Caki2 (cell line): ENCODE measurements at regions not wholly inside any gene's neighbourhood (a gene's known extent, or its start where the extent isn't known, plus 50 kb on each side); places are given as distances from the start of the nearest gene placed in this dataset.
"Not testable (repeated sequence)": the region's sequence is repeated elsewhere in the genome, so short reads cannot be mapped to it uniquely, and the experiment has no call there.

Experiments
- DNase-seq: peaks from one replicate; pipeline ENCODE4 v3.0.0-alpha.2; 2015; ENCODE audit warnings: low read depth
- in situ Hi-C: cut with HindIII; loops from 2 replicates; pipeline ENCODE4 v1.10.0; 2016; ENCODE audit warnings: low sequenced_read_pairs, low pct_unique_long_range_greater_than_20kb, mixed read lengths

DNA sequence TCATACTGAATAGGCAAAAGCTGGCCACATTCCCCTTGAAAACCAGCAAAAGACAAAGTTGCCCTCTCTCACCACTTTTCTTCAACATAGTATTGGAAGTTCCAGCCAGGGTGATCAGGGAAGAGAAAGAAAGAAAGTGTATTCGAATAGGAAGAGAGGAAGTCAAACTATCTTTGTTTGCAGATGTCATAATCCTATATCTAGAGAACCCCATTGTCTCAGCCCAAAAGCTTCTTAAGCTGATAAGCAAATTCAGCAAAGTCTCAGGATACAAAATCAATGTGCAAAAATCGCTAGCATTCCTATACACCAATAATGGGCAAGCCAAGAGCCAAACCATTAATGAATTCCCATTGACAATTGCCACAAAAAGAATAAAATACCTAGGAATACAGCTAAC, 95.0 kb downstream of the CAPZA3 start:
- in situ Hi-C loops, result not testable (repeated sequence)

DNA sequence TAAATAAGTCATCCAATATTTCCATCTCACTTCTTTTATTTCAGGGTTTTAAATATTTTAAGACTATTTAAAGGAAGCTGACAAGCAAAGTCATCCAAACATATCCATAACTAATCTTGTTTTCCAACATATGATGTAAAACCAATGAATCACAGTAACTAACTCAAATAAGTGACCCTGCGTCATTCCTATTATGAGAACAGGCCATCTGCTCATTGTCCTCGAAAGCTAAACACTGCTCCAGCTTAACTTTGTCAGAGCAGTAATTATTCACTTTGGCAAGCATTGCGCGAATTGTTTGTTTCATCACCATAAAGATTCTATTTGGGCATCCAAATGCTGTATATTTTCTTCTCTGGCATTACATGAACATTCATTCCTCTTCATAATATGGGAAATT, 99.1 kb downstream of the CAPZA3 start:
- in situ Hi-C loops, result no loop called here
- no peak for DNase-seq

More for the DNA sequence above, 95.0 kb downstream of the CAPZA3 start:
- not testable (repeated sequence) for DNase-seq

DNA sequence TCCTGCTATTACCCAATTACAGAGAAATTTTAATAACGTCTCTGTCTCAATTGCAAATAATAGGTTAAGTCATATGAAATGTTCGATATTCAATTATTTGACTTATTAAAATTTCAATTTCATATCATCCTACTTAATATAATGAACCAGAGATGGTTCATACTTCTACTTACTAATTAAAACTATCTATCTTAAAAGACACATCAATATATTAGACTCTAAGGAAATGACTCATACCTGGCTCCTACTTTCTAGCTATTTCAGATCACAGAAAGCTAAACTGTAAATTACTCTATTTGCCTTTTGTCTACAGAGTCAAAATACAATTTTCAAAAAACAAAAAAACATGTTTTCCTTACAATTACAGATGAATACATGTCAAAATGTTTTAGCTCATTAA, 99.6 kb downstream of the CAPZA3 start:
- no peak for DNase-seq
- in situ Hi-C loops, result no loop called here

DNA sequence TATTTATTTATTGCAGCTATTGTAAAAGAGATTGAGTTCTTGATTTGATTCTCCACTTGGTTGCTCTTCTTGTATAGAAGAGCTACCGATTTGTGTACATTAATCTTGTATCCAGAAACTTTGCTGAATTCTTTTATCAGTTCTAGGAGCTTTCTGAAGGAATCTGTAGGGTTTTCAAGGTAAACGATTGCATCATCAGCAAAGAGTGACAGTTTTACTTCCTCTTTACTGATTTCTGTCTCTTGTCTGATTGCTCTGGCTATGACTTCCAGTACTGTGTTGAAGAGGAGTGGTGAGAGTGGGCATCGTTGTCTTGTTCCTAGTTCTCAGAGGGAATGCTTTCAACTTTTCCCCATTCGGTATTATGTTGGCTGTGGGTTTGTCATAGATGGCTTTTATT, 103.1 kb downstream of the CAPZA3 start:
- DNase-seq, in situ Hi-C loops: not testable (repeated sequence)

DNA sequence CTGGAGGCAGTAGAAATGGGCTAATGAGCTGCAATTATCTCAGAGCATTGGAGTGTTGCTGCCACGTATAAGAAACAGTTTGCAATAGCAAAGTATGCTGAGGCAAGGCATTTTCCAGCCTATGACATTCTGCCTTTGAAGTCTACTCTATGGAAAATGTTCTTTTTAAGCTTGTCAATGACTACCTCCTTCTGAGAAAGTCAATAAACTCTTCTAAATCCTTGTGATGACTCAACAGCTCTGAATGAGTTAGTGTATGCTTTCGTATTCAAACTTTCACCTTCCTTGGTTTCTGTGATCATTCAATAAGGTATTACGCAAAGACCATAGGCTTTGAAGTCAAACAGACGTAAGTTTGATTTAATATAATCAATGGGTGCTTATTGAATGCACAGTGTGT, 111.2 kb downstream of the CAPZA3 start:
- in situ Hi-C loops, result no loop called here
- DNase-seq, result no peak

DNA sequence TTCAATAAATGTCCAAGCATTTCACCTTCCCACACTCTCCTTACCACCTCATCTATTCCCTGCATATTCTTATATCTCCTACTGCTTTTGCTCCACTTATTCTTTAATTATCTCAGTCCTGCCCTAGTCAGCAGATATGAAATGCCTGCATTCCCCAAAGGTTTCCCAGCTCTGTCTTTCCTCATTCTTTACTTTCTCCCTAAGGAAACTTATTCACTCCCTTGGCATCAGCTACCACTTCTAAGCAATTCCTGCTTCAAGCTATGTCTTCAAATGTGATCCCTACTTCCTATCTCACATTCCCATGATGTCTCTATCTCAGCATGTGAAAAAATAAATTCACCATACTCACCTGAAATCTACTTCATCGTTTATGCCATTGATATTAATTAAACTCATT, 111.8 kb downstream of the CAPZA3 start:
- DNase-seq, result no peak
- in situ Hi-C loops, result no loop called here

DNA sequence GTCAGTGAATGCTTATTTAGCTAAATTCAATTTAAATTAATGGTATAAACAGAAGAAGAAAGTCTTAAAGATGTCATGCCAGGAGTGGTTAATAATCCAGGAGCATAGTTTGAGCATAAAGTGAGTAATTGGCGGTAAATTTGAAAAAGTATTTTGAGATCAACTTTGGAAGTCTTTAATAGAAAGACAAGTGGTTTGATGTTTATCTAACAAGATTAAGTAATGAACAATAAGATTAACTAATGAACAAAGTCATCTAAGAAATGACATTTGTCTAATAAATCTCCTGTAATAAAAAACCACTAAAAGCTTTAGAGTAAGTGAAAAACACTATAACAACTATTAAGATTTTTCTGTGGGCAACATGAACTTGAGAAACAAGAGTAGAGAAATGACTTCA, 112.8 kb downstream of the CAPZA3 start:
- in situ Hi-C loops, result no loop called here
- DNase-seq, result no peak

DNA sequence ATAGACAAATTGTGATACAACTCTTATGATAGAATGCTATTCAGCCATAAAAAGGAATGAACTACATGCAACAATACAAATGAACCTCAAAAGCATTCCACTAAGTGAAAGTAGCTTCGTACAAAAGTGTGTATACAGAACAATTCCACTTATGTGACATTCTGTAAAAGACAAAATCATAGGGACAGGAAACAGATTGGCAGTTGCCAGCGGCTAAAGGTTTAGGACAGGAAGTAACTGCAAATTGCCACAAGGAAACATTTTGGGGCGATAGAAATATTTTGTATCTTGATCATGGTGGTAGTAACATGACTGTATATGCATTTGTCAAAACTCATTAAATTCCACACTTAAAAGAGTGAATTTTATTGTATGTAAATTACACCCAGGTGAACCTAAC, 113.4 kb downstream of the CAPZA3 start:
- in situ Hi-C loops, result no loop called here
- DNase-seq, result no peak

DNA sequence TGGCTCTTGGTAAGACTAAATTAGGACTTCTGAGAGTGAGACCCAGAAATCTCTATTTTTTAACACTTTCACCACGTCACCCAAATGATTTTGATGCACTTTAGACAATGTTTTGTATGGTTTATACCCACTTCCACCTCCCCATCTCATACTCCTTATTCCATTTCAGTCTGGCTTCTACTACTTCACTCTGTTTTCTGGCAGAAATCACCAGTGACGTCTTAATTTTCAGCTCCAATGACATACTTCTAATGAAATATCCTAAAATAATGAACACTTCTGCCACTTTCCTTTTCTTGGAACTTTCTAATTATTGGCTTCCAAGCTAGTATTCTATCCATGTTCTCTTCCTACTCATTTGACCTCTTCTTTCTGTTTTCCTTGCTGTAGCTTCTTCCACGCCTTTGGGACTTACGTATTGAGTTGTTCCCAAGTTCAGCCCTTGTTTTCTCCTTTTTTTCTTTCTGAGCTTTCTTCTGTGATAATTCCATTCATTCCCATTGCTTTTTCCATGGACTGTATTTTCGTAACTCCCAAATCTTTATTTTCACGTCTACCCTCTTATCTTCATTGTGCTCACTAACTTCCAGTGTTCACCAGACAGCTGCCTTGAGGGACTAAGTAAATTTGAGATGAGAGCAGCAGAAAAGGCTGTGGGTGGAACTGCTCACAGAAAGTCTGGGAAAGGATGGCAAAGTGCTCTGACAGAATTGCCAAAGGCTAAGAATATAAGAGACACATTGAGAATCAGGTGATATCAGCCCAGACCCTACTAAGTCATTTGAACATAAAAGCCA, 115.8 kb downstream of the CAPZA3 start:
- in situ Hi-C loops, result no loop called here
- DNase-seq, result no peak

DNA sequence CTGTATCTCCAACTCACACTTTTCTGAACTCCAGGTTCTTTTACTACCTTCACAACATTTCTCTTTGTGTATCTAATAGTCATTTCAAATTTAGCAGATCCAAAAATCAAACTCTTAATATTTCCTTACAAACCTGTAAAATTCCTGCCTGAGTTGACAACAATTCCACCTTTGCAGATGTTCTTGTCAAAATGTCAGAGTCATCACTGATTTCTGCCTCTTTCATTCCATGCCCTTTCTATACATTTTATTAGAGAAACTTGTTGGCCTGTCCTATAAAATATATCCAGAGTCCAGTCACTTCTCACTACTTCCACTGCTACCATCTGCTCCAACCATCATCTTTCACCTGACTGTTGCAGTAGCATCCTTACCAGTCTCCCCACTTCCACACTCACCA, 119.7 kb downstream of the CAPZA3 start:
- in situ Hi-C loops, result no loop called here
- no peak for DNase-seq

DNA sequence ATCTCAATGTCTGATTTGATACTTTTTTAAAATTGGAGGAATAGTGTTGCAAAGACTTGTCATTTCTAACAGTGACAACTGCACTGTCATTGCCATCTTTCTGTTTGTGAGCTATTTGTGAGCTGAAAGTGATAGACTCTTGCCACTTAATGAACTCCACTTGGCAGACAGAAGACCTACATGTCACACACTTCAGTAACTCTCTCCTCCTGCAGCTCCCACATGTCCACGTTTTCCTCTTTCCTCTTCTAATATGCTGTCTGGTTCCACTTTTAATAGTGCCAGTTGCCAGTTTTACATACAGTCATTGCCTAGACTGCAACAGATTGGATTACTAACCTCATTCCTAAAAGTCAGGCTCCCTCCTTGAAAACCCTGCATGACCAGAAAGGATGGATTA, 121.5 kb downstream of the CAPZA3 start:
- DNase-seq, result no peak
- in situ Hi-C loops, result no loop called here

DNA sequence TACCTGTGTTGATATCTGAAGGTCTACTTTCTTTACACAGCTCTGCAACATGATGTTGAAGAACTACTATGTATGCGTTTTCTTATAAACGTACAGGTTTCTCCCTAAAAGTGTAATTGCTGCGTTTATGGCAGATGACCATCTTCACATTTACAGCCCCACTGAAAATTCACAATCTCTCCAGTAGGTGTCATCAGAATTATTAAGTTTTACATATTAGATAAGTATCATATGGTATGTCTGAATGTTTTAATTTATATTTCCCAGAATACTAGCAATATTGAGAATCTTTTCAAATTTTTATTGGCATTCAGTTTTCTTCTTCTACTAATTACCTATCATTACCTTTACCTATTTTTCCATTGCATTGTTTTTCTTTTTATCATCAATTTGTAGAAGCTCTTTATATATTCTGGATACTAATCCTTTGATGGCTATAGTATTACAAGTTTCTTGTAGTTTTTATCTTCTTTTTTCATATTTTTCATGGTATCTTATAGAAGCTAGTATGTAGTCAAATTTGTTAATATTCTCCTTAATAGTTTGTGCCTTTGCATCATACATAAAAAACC, 123.5 kb downstream of the CAPZA3 start:
- peak; percentile 9 for DNase-seq

DNA sequence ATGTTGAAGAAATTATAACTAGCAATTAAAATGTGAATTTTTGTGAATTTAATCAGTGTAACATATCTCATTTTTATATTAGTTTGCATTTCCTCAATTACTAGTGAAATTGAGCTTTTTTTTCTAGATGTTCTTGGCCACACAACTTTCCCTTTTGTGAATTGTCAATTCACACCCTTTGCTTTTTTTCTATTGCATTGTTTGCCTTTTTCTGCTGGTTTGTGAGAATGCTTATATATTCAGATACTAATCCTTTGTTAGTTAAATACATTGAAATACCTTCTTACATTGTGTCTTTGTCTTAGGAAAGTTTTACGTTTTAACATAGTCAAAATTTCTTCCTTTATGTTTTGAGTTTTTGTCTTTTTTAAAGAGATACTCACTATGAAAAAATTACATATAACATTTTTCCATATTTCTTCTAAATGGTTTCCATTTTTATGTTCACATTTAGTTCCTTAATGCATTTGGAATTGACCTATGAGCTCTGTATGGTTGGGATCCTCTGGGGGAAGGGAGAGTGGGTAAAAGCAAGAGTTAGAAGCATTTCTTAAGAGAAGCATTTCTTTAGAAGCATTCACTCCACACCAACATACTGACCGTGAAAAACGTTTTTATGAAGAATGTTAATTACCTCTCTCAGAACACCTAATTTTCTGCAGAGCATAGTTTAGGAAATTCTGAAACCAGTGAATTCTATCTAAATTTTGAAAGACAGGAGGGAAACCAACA, 126.0 kb downstream of the CAPZA3 start:
- DNase-seq, result no peak
- in situ Hi-C loops, result no loop called here

More for the DNA sequence above, 123.5 kb downstream of the CAPZA3 start:
- in situ Hi-C loops, result no loop called here

DNA sequence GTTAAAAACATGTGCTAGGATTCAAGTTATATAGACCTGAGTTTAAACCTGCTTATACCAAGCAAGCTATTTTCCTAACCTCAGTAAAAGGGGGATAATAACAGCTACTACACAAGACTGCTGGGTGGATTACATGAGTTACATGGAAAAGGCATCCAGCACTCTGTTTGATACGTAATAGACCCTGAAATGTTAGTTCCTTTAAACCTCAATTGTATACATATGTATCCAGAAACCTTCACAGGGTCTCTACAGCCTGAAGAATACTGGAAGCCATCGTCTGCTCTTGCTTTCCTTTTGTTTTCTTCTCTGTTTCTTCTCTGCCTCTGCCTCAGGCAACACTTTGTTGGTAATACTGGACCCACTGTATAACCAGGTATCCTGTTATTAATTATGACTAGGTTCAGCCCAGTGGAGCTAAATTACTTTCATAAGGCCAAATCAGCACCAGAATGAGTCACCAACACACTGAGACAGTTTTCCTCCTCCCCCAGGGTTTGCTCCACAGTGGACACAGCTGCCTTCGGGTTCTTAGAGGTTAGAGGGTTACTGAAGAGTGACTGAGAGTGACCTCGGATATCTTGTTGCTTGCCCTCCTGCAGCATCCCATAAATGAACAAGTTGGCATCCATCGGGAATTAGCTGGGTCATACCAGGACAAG, 127.1 kb downstream of the CAPZA3 start:
- DNase-seq, result peak; percentile 38
- in situ Hi-C loops, result no loop called here

DNA sequence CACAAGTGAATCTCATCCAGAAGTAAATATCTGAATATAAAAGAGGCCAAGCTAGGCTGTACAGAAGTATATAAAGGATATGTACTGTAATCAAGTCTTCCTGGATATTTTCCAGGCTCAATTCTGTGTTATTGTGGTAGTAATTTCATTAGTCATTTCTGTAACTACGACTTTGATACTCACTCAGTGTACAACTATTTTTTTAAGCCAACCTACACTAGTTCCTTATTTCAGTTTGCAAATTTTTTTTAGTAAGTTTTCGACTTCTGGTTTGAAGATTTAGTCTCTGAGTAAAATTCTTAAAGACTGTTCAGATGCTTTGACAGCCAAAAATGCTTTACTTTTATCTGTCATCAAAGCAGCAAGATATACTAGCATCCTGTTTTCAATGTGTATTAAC, 130.8 kb downstream of the CAPZA3 start:
- in situ Hi-C loops, result no loop called here

DNA sequence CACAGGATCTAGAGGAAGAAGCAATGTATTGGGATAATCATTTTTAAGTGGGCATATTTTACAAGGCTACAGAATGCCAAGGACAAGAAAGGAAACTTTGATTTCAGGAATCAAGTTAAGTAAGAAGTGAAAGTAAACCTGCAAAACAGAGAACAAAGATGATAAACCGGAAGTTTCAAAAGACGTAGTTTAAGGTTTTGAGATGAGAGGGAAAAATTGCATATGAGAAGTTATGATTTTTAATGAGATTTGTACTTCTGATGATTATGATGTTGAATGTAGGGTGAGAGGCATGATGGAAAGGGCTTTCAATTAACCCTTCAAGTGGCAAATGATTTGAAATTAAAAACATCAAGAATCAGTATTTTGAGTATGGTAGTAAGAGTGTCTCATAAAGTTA, 134.9 kb downstream of the CAPZA3 start:
- DNase-seq, result no peak
- in situ Hi-C loops, result no loop called here

More for the DNA sequence above, 130.8 kb downstream of the CAPZA3 start:
- DNase-seq, result no peak

DNA sequence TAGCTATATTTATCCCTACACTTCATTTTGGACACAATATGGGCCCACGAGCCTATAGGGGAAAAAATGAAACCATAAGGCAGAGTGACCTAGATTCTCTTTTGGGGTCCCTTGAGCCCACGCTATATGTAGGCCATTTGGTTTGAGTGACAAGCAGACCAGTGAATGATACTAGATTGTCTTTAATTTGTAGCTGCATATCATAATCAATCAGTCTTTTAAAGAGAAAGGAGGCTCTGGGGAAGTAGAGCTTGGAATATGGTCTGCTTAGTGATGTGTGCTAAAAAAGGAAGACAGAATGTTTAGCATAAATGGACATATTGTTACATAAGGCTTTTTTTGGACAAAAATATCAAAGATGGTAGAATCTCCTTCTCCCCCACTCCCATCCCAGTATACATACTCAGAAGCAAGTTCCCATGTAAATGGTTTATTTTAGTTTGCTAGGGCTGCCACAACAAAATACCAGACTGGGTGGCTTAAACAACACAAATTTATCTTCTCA, 140.8 kb downstream of the CAPZA3 start:
- no peak for DNase-seq
- in situ Hi-C loops, result no loop called here

DNA sequence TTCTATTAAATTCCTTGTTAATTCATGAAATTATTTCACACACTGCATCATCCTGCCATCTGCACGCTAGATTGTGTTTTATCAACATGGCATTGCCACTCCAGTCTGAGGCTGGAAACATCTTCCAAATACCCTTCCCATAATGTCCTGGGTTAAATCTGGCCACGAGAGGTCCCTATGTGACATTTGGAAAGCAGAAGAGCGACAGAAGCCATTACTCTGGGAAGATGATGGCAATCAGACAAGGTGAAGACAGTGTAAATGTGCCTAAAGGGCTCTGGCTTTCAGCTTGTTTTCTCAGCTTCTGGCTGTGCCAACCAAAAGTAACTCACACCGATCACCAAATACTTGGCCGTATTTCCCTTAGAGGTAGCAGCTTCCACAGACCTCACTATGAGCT, 144.8 kb downstream of the CAPZA3 start:
- DNase-seq, result no peak
- in situ Hi-C loops, result no loop called here

DNA sequence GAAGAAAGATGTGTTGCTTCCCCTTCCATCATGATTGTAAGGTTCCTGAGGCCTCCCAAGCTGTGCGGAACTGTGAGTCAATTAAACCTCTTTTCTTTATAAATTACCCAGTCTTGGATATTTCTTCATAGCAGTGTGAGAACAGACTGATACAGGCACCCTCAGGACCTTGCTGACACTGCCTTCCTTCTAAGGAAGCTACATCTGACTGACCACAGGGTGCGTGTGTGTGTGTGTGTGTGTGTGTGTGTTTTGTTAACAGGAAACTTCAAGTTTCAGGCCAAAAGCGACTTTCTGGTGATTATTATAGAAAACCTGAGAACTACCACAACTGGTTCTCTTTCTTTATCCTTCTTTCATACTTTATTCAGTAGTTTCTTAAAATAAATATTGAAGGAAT, 149.0 kb downstream of the CAPZA3 start:
- DNase-seq, result no peak
- in situ Hi-C loops, result no loop called here
